Kasumi-1 (cell line): ENCODE measurements at regions not wholly inside any gene's neighbourhood (a gene's known extent, or its start where the extent isn't known, plus 50 kb on each side); places are given as distances from the start of the nearest gene placed in this dataset.
"Not testable (repeated sequence)": the region's sequence is repeated elsewhere in the genome, so short reads cannot be mapped to it uniquely, and the experiment has no call there.

Experiments
- DNase-seq, 2 experiments: peaks; one replicate each; lab custom pipeline; 2025; lab: John Stamatoyannopoulos, UW

DNA sequence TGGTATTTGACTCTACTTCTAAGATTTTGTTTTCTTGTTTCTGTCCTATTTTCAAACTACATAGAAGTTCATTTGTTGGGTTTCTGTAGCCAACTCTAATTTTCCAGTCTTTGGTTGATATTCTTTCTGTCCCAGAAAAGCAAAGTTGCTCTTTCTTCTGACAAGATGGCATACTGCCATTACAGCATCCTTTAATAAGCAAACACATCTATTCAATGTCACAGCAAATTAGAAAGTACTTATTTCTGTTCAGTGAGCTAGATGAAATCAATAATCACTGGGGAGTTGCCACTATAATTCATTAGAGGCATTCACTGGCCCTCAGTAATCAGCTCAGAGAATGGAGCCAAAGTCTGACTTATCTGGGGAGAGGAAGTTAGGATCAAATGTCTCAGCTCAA is 1258.0 kb upstream of the IGFBP7 start:
- no peak for DNase-seq

DNA sequence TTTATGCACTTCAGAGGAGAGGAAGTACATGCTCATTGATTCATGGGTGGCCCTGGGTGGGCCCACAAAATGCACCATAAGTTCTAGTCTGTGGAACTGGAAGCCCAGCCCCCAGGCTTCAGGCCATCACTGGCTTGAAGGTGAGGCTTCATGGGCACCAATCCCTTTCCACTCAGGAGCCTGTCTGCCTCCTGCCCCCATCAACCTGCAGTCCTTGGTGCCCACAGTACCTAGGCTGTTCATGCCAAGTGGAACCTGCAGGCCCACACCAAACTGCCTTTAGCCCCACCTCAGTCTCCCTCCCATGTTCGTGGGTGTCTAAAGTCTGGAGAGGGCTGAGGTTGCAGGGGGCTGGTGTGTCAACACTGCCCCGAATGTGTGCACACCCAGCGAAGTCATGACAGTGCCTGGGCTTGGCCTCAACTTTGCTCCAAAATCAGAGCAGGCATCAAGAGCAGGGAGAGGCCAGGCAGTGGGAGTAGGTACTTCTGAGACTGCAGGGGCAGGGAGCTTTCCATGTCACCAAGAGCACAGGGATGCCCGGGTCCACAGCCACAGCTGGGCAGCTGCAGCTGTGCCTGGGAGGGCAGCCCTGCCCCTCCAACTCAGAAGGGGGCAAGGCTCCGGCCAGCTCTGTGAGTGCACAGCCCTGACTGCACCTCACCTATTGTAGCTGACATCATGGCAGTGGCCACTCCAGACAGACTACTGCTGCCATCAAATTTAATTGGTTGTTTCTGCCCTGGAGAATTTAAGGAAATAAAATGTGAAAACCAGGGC is 1250.4 kb upstream of the IGFBP7 start:
- no peak for DNase-seq

DNA sequence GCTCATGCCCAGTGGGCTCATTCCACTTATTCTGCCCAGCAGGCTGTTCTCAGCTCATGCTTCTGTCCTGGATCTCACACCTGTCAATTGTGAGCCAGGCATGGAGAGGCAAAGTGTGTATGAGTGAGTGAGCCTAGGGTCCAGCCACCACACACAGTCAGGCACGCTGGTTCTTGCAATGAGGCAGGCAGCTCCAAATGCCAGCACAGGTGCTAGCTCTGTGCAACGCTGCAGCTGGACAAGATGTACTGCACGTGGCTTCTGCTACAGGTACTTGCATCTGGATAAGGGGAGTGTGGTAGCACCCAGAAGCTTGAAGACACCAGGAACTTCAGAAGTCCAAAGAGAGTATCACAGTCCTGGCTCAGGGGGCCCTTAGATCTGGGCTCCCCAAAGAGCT is 1249.4 kb upstream of the IGFBP7 start:
- no peak for DNase-seq

DNA sequence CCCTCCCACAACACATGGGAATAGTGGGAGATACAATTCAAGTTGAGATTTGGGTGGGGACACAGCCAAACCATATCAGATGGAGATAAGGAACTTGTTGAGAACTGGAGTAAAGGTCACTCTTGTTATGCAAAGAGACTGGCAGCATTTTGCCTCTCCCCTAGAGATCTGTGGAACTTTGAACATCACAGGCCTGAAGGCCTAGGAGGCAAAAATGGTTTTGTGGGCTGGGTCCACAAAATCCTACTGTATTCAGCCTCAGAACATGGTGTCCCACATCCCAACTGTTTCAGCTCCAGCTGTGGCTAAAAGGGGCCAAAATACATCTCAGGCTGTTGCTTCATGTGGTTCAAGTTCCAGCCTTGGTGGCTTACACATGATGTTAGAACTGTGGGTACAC is 1247.8 kb upstream of the IGFBP7 start:
- no peak for DNase-seq

DNA sequence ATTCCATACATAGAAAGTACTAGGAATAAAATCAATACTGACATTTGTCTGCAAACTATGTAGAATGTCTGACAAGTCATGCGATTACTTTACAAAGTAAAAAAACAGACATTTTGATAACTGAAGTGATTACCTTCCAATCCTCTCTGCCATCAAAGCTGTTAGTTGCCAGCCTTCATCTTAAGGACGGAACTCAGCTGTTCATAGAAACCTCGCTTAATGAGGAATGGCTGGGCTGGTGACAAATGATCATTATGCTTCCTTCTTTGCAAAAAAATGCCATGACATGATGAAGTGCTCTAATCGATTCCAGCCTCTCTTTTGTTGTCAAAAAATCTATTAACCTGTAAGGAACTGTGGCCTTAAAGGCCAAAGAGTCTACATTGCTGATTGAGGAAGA is 1214.9 kb upstream of the IGFBP7 start:
- DNase-seq: no peak

DNA sequence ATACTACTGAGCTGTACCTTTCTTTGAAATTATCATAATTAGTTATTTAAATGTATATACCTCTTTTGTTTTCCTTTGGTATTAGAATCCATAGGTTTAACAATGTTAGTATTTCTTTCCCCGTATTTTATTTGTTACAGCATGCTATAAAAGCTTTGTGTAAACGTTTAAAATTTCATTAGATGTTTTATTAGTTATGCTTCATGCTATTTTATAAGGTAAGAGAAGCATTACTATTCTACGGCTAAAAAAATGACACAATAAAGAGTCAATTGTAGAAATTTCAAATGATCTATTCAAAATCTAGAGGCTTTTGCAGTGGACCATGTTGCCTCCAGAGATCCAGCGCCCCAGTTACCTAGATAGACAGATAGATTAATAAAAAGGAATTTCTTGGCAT is 1203.3 kb upstream of the IGFBP7 start:
- no peak for DNase-seq

DNA sequence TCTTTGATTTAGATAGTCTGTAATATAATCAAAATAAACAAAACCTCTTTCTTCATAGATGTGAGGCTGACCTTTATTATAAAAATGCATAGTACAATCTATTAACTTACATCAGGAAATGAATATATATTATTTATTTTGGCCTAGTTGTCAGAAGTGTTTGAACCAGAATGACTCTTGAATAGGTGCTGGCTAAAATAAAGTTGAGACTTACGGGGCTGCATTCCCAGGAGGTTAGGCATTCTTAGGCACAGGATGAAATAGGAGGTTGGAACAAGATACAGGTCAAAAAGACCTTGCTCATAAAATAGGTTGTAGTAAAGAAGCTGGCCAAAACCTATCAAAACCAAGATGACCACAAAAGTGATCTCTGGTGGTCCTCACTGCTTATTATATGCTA is 1193.3 kb upstream of the IGFBP7 start:
- no peak for DNase-seq

DNA sequence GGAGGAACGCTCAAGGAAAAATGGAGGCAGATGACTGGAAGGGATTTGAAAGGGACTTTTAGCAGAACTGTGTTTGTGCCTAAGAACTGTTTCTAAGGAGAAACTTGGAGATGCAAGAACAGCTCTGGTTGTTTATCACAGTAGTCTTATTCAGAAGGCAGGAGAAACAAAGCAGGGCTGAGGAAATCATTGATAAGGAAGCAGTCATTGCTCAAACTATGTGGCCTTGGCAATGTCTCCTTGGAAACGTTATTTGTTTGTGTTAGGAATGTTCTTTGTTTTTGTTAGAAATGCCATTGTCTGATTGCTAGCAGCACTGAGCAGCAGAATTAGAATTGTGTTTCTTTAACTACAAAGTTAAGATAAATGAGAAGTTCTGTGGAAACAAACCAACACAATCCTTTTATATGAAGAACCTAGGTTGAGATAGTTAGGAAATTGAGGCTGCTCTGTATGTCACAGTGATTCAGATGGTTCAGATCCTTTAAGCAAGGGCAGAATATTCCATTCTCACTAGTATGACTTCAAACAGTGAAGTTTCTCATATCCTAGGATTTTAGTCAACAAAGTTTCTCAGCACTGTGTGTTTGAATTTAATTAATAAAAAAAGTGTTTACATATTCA is 1191.3 kb upstream of the IGFBP7 start:
- DNase-seq: no peak

DNA sequence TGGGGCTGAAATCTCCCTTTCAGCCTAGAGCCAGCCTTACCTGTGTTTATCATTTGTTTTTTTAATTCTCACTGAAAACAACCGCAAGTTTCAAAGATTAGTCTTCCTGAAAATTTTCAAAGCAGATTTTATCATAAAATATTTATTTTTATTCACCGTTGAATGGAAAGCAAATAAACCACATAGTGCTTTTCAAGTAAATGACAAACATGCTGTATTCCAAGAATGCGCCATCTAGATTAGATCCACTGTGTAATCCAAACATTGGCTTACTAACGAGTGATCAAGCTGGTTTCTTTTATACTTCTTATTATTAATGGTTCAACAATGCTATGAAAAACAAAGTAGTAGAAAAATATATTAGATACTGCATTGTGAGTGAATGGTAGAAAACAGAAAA is 1176.2 kb upstream of the IGFBP7 start:
- no peak for DNase-seq

DNA sequence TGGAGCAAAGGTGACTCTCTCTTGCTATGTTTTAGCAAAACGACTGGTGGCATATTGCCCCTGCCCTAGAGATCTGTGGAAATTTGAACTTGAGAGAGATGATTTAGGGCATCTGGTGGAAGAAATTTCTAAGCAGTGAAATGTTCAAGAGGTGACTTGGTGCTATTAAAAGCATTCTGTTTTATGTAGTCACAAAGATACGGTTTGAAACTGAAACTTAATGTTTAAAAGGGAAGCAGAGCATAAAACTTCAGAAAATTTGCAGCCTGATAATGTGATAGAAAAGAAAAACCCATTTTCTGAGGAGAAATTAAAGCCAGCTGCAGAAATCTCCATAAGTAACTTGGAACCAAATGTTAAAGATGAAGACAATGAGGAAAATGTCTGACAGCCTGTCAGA is 1170.7 kb upstream of the IGFBP7 start:
- DNase-seq: not testable (repeated sequence)

DNA sequence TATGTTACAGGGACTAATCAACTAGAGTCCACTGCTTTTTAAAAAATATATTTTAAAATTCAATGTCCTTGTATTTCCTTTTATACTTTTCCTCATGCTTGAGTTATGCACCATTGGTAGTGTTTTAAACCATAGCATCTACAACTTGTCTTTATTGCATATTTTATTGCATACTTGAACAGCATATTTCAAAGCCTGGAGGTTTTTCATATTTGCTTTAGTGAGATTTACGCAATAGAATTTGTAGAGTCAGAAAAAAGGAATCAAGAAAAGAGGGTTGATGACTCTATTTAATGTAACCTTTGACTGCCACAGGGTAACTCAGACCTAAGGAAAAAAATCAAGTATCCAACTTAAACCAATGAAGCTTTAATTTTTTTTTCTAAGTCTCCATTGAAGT is 1165.7 kb upstream of the IGFBP7 start:
- no peak for DNase-seq

DNA sequence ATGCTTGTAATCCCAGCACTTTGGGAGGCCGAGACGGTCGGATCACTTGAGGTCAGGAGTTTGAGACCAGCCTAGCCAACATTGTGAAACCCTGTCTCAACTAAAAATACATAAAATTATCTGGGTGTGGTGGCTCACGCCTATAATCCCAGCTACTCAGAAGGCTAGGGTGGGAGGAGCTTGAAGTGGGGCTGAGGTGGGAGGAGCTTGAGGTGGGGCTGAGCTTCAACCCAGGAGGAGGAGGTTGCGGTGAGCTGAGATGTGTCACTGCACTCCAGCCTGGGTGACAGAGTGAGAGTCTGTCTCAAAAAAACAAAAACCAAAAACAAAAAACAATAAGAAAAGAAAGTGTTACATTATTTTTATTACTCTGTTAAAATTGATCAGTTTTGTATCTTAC is 1164.4 kb upstream of the IGFBP7 start:
- DNase-seq: no peak

DNA sequence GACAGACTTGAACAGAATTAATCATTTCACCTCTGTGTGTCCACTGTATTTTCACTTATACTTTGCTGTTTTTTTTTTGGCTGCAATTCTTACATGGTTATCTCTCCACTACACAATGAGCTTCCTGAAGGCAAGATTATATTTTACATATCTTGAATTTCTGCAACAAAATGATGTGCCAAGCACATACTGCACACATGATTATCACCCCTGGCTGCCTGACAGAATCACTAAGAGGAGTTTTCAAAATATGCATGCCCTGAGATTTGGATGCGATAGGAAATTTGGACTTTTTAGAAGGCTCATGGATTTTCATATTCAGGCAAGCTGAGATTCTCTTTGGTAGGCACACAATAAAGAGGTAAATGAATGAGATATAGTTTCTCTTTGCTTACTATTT is 1162.1 kb upstream of the IGFBP7 start:
- no peak for DNase-seq

DNA sequence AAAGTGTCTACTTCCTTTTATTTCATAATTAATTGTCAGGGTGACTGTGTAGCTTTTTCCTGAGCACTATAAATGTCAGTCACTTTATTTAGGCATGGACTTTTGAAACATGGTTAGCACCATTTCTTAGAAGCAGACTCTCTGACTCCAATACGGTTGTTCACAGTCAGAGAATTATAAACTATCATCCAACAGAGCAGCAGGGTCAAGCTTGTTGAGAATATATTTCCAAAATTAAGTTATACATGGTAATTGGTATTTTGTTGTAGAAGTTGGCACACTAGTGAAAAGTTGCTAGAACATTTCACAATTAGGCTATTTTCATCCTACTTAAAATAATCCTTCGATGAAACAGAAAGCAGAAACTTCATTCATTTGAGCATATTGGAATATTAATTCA is 1155.5 kb upstream of the IGFBP7 start:
- no peak for DNase-seq

DNA sequence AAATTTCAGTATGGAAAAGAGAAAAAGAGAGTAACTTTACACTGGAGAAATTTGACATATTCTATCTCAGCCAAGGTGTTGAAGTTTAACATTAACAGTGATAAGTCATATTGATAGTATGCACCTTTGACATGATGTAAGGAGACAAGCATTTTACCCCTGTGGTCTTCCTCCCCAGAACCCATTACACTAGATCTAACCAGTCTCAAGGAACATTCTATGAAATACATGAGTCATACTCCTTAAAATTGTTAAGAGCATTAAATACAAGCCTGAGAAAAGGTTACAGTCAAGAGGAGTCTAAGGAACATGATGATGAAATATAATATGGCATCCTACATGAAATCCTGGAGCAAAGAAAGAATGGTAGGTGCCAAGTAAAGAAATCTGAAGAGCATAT is 1151.3 kb upstream of the IGFBP7 start:
- DNase-seq: no peak

DNA sequence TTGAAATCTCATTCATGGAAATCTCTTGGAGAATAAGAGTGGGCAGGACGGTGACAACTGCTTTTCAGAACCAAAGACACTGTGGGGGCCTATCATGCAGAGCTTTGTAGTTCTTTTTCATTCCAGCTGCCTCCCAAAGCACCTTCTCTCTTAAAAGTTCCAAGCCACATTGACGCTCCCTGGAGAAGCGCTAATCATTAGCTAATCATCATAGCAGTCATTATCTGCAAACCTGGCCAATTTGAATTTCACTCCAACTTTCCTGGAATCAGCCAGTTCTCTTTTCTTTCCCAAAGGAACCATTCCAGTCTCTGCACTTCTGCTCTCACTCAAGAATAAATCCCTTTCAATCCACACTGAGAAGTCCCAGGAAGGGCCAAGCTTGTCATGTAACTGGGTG is 1144.1 kb upstream of the IGFBP7 start:
- DNase-seq: no peak

DNA sequence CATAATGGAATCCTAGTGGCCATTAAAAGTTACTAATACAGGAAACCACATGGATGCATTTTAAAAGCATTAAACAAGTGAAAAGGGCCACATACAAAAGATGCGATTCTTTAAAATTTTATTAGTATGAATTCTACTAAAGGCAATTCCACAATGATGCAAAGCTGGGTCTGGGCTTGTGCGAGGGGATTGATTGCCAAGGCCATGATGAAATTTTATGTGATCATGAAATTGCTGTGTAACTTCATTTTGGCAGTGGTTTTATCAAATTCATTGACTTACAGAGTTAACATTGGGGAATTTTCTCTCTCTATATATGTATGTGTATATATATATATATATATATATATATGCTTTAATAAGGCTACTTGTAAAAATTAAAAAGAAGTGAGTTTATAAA is 1142.5 kb upstream of the IGFBP7 start:
- DNase-seq: no peak

DNA sequence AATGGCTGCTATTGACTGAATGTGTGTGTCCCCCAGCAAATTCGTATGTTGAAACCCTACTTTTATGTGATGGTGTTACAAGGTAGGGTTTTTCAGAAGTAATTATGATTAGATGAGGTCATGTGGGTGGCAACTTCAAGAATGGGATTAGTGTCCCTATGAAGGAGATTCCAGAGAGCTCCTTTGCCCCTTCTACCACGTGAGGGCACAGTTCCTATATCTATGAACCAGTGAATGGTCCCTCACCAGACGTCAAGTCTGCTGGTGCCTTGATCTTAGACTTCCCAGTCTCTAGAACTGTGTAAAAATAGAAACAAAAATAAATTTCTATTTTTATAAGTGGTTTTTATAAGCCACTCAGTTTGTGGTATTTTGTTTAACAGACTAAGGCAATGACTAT is 1137.6 kb upstream of the IGFBP7 start:
- no peak for DNase-seq

DNA sequence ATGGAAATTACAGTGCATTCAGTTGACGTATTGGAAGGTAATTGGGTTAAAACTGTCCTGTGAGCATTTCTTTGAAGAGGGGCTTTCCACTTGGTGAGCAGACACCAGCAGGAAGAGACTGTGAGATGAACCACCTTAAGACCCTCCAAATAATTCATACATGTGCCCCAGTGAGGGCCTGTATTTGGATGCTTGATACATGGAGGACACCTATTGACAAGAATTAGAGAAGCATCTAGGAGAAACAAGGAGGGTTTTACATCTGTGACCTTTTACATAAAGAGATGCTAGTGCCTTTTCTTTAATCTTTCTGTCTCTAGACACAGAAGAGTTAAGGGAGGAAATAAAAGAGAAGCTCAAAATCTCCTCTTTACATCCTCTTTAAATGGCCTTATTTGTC is 1115.3 kb upstream of the IGFBP7 start:
- no peak for DNase-seq

DNA sequence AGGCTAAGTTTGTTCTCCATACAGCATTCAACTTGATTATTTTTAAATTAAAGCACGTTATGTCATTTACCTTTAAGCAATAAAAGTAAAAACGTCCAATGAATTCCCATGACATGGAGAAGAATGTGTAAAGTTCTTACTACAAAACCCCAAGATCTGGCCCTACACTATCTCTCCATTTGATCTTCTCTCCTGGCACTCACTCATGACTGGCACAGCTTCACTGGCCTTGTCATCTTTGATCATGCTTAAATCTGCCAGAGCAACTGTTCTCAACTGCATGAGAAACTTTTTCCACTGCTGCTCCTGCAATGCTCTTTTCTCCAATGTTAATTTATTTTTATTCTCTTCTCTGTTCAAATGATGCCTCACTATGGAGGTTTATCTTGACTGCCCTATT is 1109.0 kb upstream of the IGFBP7 start:
- DNase-seq: no peak

DNA sequence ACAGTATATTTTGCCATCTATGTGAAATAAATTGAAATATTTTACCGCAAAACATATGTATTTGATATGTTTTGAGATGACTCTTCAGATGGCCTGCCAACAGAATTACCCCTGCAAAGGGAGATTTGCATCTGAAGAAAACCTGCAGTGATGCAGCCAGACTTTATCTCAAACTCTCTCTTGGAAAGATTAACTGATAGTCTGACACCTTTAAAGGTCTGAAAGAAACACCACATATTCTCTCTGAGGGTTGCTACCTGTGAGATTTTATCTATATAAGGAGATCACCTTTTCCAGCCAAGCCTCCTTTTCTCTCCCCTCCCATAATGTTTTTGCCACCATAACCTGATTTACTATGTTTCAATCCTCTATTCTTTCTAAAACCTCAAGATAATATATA is 1106.3 kb upstream of the IGFBP7 start:
- DNase-seq: no peak

DNA sequence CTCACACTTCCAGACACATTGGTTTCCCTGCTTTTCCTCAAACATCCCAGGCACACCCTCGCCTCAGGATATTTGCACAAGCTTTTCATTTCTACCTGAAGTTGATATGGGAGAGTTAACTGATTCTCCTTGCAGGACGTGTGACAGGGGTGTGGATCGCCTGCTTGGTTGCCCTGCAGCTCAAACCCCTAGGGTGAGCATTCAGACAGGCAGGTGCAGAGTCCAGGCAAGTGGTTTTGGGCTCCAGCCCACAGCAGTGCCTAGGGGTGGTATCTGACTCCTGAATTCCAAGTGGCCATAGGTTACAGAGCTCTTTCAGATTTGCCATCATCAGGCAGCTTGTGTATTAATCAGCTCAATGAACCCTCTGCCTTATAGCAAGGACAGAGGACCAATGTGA is 1104.2 kb upstream of the IGFBP7 start:
- no peak for DNase-seq

DNA sequence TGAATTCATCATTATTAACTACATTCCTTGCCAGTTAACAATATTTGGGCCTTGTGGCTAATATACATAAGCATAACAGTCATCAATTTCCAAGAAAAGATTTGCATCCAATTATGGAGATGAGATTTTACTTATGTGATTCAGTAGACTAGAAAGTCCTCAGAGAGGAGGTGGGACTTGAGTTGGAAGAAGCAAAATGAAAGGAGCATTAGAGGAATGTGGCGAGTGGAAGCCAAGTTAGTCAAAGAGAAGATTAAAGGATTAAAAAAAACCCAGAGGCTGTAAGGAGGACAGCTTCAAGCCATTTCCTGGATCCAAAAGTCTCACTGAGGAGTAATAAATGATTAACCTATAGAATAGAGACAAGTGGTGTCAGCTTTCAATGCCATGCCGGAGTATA is 1099.4 kb upstream of the IGFBP7 start:
- no peak for DNase-seq

DNA sequence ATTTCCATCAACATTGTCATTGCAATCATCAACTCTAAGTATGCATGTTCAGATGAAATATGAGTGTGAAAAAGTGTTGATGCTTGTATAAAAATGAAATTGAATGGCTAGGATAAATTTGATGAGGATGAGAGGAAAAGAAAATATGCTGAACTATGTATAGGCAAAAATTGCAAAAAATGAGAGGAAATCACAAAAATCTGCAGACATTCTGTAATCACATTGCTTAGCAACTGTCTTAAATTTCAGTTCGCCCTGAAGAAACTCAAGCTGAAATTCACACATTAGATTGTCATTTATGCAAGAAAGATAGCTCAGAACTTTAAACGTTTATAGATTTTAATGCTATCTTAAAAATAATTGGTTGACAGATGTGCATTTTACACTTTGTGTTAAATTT is 1098.8 kb upstream of the IGFBP7 start:
- DNase-seq: no peak
